Smooth muscle cell (in vitro differentiated cells): ENCODE measurements at regions not wholly inside any gene's neighbourhood (a gene's known extent, or its start where the extent isn't known, plus 50 kb on each side); places are given as distances from the start of the nearest gene placed in this dataset.

ENCODE experiments used
- DNase-seq: peaks from one replicate; lab custom pipeline; 2025; ENCODE audit not compliant: unreplicated experiment; lab: John Stamatoyannopoulos, UW
- H2AFZ ChIP-seq: fragments of 200-600 bp; sonication (generic); 2 replicates; pipeline ENCODE4 v1.6.0; 2016; ENCODE audit warnings: antibody characterized with exemption, low read depth, mild to moderate bottlenecking
- H3F3A ChIP-seq: fragments of 200-600 bp; sonication (generic); 2 replicates; pipeline ENCODE4 v1.6.0; 2017; ENCODE audit warnings: antibody characterized with exemption, low read depth
- H3K27ac ChIP-seq: fragments of 200-600 bp; sonication (generic); 2 replicates; pipeline ENCODE4 v1.5.1; 2016; ENCODE audit warnings: low read depth, mild to moderate bottlenecking
- H3K27me3 ChIP-seq: fragments of 200-600 bp; sonication (generic); 2 replicates; pipeline ENCODE4 v1.6.1; 2016; ENCODE audit warnings: low read depth, mild to moderate bottlenecking
- H3K36me3 ChIP-seq: fragments of 200-600 bp; sonication (generic); 2 replicates; pipeline ENCODE4 v1.5.1; 2016; ENCODE audit warnings: low read depth
- H3K4me1 ChIP-seq: fragments of 200-600 bp; sonication (generic); 2 replicates; pipeline ENCODE4 v1.5.1; 2016; ENCODE audit warnings: low read depth
- H3K4me2 ChIP-seq: fragments of 200-600 bp; sonication (generic); 2 replicates; pipeline ENCODE4 v1.6.0; 2016; ENCODE audit warnings: mild to moderate bottlenecking
- H3K4me3 ChIP-seq: fragments of 200-600 bp; sonication (generic); 2 replicates; pipeline ENCODE4 v1.5.1; 2016; ENCODE audit warnings: mild to moderate bottlenecking
- H3K79me2 ChIP-seq: fragments of 200-600 bp; sonication (generic); 2 replicates; pipeline ENCODE4 v1.6.0; 2016; ENCODE audit warnings: low read depth, mild to moderate bottlenecking
- H3K9ac ChIP-seq: fragments of 200-600 bp; sonication (generic); 2 replicates; pipeline ENCODE4 v1.6.0; 2016; ENCODE audit warnings: low read depth
- H3K9me3 ChIP-seq: fragments of 200-600 bp; sonication (generic); replicated peaks from 2 replicates; pipeline ENCODE4 v1.5.1; 2016; ENCODE audit warnings: low read depth
- H4K20me1 ChIP-seq: fragments of 200-600 bp; sonication (generic); 2 replicates; pipeline ENCODE4 v1.6.0; 2016; ENCODE audit warnings: low read depth
- WGBS: methylation state at CpG from one replicate; pipeline ENCODE4 v1.1.7; 2016; ENCODE audit warnings: low lambda C conversion rate; 5-methylcytosine and 5-hydroxymethylcytosine counted together
- TF ChIP-seq, protein P1 (sequence below): fragments of 200-600 bp; sonication (generic); IDR thresholded peaks from 2 replicates; pipeline ENCODE4 v1.5.1; 2017; ENCODE audit warnings: borderline replicate concordance, mild to moderate bottlenecking, antibody characterized with exemption; ENCODE audit not compliant: insufficient read depth, poor library complexity, severe bottlenecking

DNA sequence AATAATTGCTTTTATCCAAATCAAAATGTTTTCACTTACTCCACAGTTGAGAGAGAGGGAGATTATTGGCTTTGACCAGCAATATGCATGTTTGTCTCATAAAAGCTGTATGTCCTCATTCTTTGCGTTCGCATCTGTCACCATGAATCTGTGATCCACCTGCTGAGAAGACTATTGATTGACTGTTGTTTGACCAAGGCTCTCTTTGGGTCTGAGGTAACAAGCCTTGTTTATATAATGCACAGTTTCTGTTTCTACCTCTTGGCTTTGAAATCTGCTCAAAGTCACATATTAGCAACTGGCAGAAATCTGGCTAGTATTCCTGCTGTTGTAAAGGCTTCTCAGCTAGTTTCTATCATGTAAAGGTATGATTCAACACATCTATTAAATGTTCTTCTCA lies 157.0 kb downstream of the LYPLAL1 start:
- TF ChIP-seq, protein P1, sequence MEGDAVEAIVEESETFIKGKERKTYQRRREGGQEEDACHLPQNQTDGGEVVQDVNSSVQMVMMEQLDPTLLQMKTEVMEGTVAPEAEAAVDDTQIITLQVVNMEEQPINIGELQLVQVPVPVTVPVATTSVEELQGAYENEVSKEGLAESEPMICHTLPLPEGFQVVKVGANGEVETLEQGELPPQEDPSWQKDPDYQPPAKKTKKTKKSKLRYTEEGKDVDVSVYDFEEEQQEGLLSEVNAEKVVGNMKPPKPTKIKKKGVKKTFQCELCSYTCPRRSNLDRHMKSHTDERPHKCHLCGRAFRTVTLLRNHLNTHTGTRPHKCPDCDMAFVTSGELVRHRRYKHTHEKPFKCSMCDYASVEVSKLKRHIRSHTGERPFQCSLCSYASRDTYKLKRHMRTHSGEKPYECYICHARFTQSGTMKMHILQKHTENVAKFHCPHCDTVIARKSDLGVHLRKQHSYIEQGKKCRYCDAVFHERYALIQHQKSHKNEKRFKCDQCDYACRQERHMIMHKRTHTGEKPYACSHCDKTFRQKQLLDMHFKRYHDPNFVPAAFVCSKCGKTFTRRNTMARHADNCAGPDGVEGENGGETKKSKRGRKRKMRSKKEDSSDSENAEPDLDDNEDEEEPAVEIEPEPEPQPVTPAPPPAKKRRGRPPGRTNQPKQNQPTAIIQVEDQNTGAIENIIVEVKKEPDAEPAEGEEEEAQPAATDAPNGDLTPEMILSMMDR, result no peak
- no peaks in the 10 kb centered on the region for H3K27me3 ChIP-seq

DNA sequence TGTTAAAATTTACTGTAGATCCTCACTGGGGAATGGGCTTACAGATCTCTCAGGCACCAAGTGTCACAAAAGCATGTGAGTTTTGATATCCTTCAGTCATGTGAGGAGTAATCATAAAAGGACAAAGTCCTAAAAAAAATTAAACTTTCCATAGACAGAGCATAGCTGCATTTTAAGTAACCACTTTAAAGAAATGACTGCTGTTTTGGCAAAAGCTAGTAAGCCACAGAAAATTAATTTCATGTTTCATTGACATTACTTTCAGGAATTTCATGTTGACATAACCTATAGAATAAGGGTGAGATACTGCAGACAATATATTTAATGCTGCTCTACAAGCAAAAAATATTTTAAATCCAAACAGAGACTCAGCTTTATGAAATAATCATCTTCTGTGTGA lies 156.3 kb downstream of the LYPLAL1 start:
- H3K4me3 ChIP-seq, result no peak overlapping the region
- TF ChIP-seq, protein P1, result no peak
- H4K20me1 ChIP-seq, result no peaks in the 10 kb centered on the region
- H2AFZ ChIP-seq, result no peak overlapping the region
- peak overlapping the region; percentile 61 for H3K27ac ChIP-seq
- peak overlapping the region; percentile 46 for H3K4me2 ChIP-seq
- no peaks in the 10 kb centered on the region for H3K9me3 ChIP-seq
- H3K4me1 ChIP-seq, result peaks cover 9% of the 10 kb centered on the region
- peaks cover 5% of the 10 kb centered on the region for H3F3A ChIP-seq
- H3K36me3 ChIP-seq, result no peaks in the 10 kb centered on the region
- no peak overlapping the region for H3K9ac ChIP-seq
- no peaks in the 10 kb centered on the region for H3K27me3 ChIP-seq
- no peak for DNase-seq
- H3K79me2 ChIP-seq, result no peaks in the 10 kb centered on the region

More for the DNA sequence above, 157.0 kb downstream of the LYPLAL1 start:
- Histone ChIP-seq H3K4me1 (peaks cover 9% of the 10 kb centered on the region), H4K20me1 (no peaks in the 10 kb centered on the region), H3K9me3 (no peaks in the 10 kb centered on the region), H3K4me3 (no peak overlapping the region), H2AFZ (no peak overlapping the region), H3K4me2 (no peak overlapping the region), H3K79me2 (no peaks in the 10 kb centered on the region), H3K9ac (no peak overlapping the region), H3K27ac (no peak overlapping the region), H3K36me3 (no peaks in the 10 kb centered on the region), H3F3A (no peaks in the 10 kb centered on the region)
- 96% methylated on average over 2 of the region's 2 CpGs for WGBS
- DNase-seq, result no peak

DNA sequence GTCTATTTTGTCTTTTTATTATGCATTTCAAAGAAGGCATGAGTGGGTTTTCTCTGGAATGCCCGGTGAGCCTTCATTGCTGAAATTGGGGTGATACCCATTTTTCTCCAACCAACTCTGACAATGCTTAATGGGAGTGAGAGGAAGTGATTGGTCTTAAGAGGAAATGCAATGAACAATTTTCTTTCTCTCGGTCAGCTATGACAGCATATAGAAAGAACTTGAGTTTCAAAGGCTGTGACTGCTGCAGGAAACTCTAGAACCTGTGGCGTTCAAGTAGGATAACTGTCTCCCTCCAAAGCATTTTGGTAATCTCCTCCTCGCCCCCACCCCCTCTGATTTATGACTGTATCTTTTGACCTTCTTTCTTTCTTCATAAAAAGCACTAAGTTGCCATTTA lies 155.9 kb downstream of the LYPLAL1 start:
- H3K9ac ChIP-seq, result no peak overlapping the region
- DNase-seq, result no peak

DNA sequence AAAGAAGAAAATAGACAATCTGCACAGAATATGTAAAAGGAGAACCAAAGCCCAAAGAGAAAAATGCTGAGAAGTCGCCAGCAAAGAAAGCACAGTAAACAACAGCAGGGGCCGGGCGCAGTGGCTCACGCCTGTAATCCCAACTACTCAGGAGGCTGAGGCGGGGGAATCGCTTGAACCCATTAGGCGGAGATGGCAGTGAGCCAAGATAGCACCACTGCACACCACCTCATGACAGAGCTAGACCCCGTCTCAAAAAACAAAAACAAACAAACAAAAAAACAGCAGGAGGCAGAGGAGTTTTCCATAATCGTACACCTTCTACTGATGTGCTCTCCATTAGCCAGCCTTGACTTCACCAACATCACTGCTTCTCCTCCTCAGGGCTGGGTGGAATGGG lies 153.2 kb downstream of the LYPLAL1 start:
- 95% methylated on average over 9 of the region's 9 CpGs for WGBS
- Histone ChIP-seq H3K4me2 (no peak overlapping the region), H3F3A (peaks cover 5% of the 10 kb centered on the region), H4K20me1 (no peaks in the 10 kb centered on the region), H3K4me1 (peaks cover 16% of the 10 kb centered on the region), H3K27me3 (no peaks in the 10 kb centered on the region), H3K9me3 (no peaks in the 10 kb centered on the region), H3K79me2 (no peaks in the 10 kb centered on the region), H2AFZ (no peak overlapping the region), H3K27ac (no peak overlapping the region), H3K36me3 (no peaks in the 10 kb centered on the region), H3K9ac (no peak overlapping the region), H3K4me3 (no peak overlapping the region)
- no peak for DNase-seq
- TF ChIP-seq, protein P1, result no peak

More for the DNA sequence above, 155.9 kb downstream of the LYPLAL1 start:
- peak overlapping the region; percentile 46 for H3K4me2 ChIP-seq
- TF ChIP-seq, protein P1, result no peak
- H3K4me3 ChIP-seq, result no peak overlapping the region
- H3K79me2 ChIP-seq, result no peaks in the 10 kb centered on the region
- no peaks in the 10 kb centered on the region for H4K20me1 ChIP-seq
- H3F3A ChIP-seq, result peaks cover 5% of the 10 kb centered on the region
- H3K27me3 ChIP-seq, result no peaks in the 10 kb centered on the region
- H3K4me1 ChIP-seq, result peaks cover 9% of the 10 kb centered on the region
- H3K36me3 ChIP-seq, result no peaks in the 10 kb centered on the region
- no peaks in the 10 kb centered on the region for H3K9me3 ChIP-seq
- no peak overlapping the region for H2AFZ ChIP-seq
- 44% methylated on average over 4 of the region's 4 CpGs for WGBS
- peak overlapping the region; percentile 61 for H3K27ac ChIP-seq
